Chondrocyte (in vitro differentiated cells): ENCODE measurements at regions not wholly inside any gene's neighbourhood (a gene's known extent, or its start where the extent isn't known, plus 50 kb on each side); places are given as distances from the start of the nearest gene placed in this dataset.

Experiments
- DNase-seq: peaks from one replicate; pipeline ENCODE4 v3.0.0; 2021; ENCODE audit warnings: mixed read lengths, low spot score
- H3K27ac Mint-ChIP-seq: one replicate; pipeline ENCODE4 v1.8.0; 2021; ENCODE audit warnings: mild to moderate bottlenecking, moderate library complexity, mixed read lengths; ENCODE audit not compliant: unreplicated experiment
- H3K27me3 Mint-ChIP-seq: 2 replicates; pipeline ENCODE4 v1.8.0; 2021; ENCODE audit warnings: low read depth, mixed read lengths
- H3K36me3 Mint-ChIP-seq: 2 replicates; pipeline ENCODE4 v1.8.0; 2021; ENCODE audit warnings: low read depth, mixed read lengths
- H3K4me1 Mint-ChIP-seq: 2 replicates; pipeline ENCODE4 v1.8.0; 2021; ENCODE audit warnings: low read depth, mild to moderate bottlenecking, mixed read lengths
- H3K4me3 Mint-ChIP-seq: one replicate; pipeline ENCODE4 v1.8.0; 2021; ENCODE audit warnings: mild to moderate bottlenecking, moderate library complexity, mixed read lengths; ENCODE audit not compliant: unreplicated experiment
- H3K9me3 Mint-ChIP-seq: 2 replicates; pipeline ENCODE4 v1.8.0; 2021; ENCODE audit warnings: low read depth, mixed read lengths
- CTCF ChIP-seq: fragments of 200-600 bp; sonication (generic); IDR thresholded peaks from 2 replicates; pipeline ENCODE4 v1.5.0; 2021; ENCODE audit warnings: antibody characterized with exemption, mild to moderate bottlenecking, moderate library complexity

- Mint-ChIP-seq H3K27me3 (peaks cover 17% of the 10 kb centered on the region), H3K4me3 (no peak overlapping the region), H3K36me3 (no peaks in the 10 kb centered on the region), H3K27ac (peak overlapping the region; percentile 4), H3K9me3 (no peaks in the 10 kb centered on the region), H3K4me1 (peaks cover 34% of the 10 kb centered on the region)
- no peak for DNase-seq
- TF ChIP-seq CTCF = no peak
These were observed 142.4 kb downstream of the HSD17B3 start for GRCh38 chr9:96159596-96159995.

- Mint-ChIP-seq H3K27me3 (peaks cover 15% of the 10 kb centered on the region), H3K4me3 (no peak overlapping the region), H3K36me3 (no peaks in the 10 kb centered on the region), H3K4me1 (peaks cover 34% of the 10 kb centered on the region), H3K9me3 (no peaks in the 10 kb centered on the region), H3K27ac (peak overlapping the region; percentile 49)
- no peak for DNase-seq
- no peak for TF ChIP-seq CTCF
These were observed 142.9 kb downstream of the HSD17B3 start for GRCh38 chr9:96158909-96159575.

- Mint-ChIP-seq H3K4me1 (peaks cover 34% of the 10 kb centered on the region), H3K27me3 (peaks cover 11% of the 10 kb centered on the region), H3K4me3 (no peak overlapping the region), H3K27ac (no peak overlapping the region), H3K36me3 (no peaks in the 10 kb centered on the region), H3K9me3 (no peaks in the 10 kb centered on the region)
- TF ChIP-seq CTCF = no peak
- no peak for DNase-seq
These were observed 143.8 kb downstream of the HSD17B3 start for GRCh38 chr9:96158147-96158546.

- Mint-ChIP-seq H3K27me3 (peaks cover 11% of the 10 kb centered on the region), H3K4me1 (peaks cover 34% of the 10 kb centered on the region), H3K4me3 (no peak overlapping the region), H3K9me3 (no peaks in the 10 kb centered on the region), H3K36me3 (no peaks in the 10 kb centered on the region), H3K27ac (no peak overlapping the region)
- TF ChIP-seq CTCF = no peak
- DNase-seq = no peak
These were observed 144.3 kb downstream of the HSD17B3 start for GRCh38 chr9:96157675-96158074.

- Mint-ChIP-seq H3K36me3 (no peaks in the 10 kb centered on the region), H3K9me3 (no peaks in the 10 kb centered on the region), H3K27ac (peak overlapping the region; percentile 76), H3K27me3 (peaks cover 2% of the 10 kb centered on the region), H3K4me3 (no peak overlapping the region), H3K4me1 (peaks cover 34% of the 10 kb centered on the region)
- no peak for TF ChIP-seq CTCF
- no peak for DNase-seq
These were observed 145.6 kb downstream of the HSD17B3 start for GRCh38 chr9:96156171-96156974.
